GM06990 (cell line): ENCODE measurements at regions not wholly inside any gene's neighbourhood (a gene's known extent, or its start where the extent isn't known, plus 50 kb on each side); places are given as distances from the start of the nearest gene placed in this dataset.

ENCODE experiments used
- DNase-seq: peaks from one replicate; pipeline ENCODE4 v3.0.0-alpha.2; 2011; ENCODE audit not compliant: insufficient read length; ENCODE audit errors: extremely low read depth
- H3K27me3 ChIP-seq: replicated peaks from 2 replicates; pipeline ENCODE4 v1.6.0; 2011; ENCODE audit warnings: low read length; ENCODE audit not compliant: control insufficient read depth, insufficient read depth
- H3K36me3 ChIP-seq: 2 replicates; pipeline ENCODE4 v1.5.1; 2011; ENCODE audit warnings: low read length; ENCODE audit not compliant: control insufficient read depth, insufficient read depth
- H3K4me3 ChIP-seq: replicated peaks from 2 replicates; pipeline ENCODE4 v1.5.1; 2011; ENCODE audit warnings: low read depth, mild to moderate bottlenecking, control low read depth, low read length
- TF ChIP-seq, protein P1 (sequence below): IDR thresholded peaks from 2 replicates; pipeline ENCODE4 v1.5.1; 2011; ENCODE audit warnings: low read length, control low read depth, mild to moderate bottlenecking, inconsistent platforms; ENCODE audit not compliant: insufficient read depth, poor library complexity, severe bottlenecking

DNA sequence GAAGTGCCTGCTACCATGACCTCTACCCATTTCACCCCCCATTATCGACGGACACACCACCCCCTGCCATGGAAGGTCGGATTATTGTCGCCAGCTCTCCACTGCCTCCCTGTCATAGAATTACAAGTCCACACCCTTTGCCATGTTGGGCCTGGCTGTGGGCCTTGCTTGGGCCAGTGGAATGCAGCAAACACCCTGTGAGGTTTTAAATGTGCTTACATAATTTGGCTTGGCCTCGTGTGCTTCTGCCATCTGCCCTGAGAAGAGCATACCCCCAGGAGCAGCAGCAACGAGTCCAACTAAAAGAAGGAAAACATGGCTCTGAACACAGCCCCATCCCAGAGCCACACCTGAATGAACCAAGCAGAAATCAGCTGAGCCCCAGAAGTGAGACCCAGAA is 94.1 kb upstream of the PRDM11 start:
- TF ChIP-seq, protein P1, sequence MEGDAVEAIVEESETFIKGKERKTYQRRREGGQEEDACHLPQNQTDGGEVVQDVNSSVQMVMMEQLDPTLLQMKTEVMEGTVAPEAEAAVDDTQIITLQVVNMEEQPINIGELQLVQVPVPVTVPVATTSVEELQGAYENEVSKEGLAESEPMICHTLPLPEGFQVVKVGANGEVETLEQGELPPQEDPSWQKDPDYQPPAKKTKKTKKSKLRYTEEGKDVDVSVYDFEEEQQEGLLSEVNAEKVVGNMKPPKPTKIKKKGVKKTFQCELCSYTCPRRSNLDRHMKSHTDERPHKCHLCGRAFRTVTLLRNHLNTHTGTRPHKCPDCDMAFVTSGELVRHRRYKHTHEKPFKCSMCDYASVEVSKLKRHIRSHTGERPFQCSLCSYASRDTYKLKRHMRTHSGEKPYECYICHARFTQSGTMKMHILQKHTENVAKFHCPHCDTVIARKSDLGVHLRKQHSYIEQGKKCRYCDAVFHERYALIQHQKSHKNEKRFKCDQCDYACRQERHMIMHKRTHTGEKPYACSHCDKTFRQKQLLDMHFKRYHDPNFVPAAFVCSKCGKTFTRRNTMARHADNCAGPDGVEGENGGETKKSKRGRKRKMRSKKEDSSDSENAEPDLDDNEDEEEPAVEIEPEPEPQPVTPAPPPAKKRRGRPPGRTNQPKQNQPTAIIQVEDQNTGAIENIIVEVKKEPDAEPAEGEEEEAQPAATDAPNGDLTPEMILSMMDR = no peak
- no peaks in the 10 kb centered on the region; the same call in 1 of the 2 replicates for H3K27me3 ChIP-seq
- H3K4me3 ChIP-seq = no peak overlapping the region
- DNase-seq = no peak
- no peaks in the 10 kb centered on the region for H3K36me3 ChIP-seq

DNA sequence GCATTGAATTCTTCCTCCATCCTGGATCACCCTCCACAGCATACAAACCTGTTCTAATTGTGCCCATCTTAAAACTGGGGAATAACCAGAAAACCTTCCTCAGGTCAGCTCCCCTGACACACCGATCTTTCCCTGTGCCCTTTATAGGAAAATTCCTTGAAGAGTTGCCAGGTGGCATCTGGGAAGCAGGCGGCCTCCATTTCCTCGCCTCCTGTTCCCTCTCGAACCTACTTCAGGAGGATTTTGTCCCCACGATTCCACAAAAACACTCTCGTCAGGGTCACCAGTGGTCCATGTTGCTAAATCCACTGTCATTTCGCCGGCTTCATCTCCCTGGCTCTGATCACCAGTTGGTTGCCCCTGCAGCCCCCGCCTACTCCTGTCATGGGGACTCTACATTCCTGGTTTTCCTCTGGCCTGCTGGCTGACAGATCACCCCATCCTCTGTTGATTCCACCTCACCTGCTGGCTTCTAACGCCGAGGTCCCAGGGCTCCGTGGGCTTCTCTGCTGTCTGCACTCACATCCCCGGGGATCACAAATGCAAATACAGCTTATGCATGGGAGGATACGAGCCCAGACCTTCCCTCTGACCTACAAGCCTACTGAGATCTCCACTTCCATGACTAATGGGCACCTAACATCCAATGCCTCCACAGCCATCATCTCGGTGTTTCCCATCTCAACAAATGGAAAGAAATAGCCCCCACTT is 92.5 kb upstream of the PRDM11 start:
- no peak overlapping the region for H3K4me3 ChIP-seq
- H3K27me3 ChIP-seq = no peaks in the 10 kb centered on the region; the same call in 1 of the 2 replicates
- H3K36me3 ChIP-seq = no peaks in the 10 kb centered on the region
- DNase-seq = no peak
- TF ChIP-seq, protein P1 = no peak

DNA sequence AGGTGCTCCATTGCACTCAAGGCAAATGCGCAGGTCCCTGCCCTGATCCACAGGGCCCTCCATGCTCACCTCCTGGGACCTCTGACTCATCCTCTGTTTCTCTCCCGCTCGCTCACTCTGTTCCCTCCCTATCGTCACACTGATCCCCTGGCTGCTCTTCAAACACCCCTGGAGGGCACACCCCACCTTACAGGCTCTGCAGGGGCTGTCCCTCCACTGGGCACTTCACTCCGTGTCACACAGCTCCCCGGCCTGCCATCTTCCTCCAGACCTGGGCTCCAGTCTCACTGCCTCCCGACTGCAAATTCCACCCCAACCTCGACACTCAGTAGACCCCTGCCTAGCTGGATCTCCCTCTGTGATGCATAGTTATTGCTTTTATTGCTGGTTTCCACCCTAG is 91.5 kb upstream of the PRDM11 start:
- H3K4me3 ChIP-seq = no peak overlapping the region
- H3K27me3 ChIP-seq = no peaks in the 10 kb centered on the region; the same call in 1 of the 2 replicates
- TF ChIP-seq, protein P1 = no peak
- no peaks in the 10 kb centered on the region for H3K36me3 ChIP-seq
- DNase-seq = no peak

DNA sequence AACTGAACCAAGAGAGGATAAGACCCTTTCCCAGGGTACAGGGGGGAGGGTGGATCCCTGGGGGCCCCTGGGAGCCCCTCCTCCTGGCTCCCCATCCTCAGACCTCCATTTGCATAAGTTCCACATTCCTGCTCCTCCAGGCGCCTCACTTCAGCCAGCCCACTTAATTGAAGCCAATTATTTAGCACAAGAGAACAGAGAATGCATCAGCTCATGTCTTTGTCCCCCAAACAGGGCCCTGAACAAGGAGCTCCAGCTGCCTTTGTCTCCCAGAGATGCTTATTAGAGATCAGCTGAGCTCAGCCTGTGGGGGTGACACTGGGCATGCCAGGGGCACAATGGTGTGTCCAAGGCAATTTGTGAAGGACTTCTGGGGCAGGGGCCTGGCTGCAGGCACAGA is 89.9 kb upstream of the PRDM11 start:
- TF ChIP-seq, protein P1 = no peak
- no peaks in the 10 kb centered on the region; the same call in 1 of the 2 replicates for H3K27me3 ChIP-seq
- no peak overlapping the region for H3K4me3 ChIP-seq
- no peak for DNase-seq
- H3K36me3 ChIP-seq = no peaks in the 10 kb centered on the region

DNA sequence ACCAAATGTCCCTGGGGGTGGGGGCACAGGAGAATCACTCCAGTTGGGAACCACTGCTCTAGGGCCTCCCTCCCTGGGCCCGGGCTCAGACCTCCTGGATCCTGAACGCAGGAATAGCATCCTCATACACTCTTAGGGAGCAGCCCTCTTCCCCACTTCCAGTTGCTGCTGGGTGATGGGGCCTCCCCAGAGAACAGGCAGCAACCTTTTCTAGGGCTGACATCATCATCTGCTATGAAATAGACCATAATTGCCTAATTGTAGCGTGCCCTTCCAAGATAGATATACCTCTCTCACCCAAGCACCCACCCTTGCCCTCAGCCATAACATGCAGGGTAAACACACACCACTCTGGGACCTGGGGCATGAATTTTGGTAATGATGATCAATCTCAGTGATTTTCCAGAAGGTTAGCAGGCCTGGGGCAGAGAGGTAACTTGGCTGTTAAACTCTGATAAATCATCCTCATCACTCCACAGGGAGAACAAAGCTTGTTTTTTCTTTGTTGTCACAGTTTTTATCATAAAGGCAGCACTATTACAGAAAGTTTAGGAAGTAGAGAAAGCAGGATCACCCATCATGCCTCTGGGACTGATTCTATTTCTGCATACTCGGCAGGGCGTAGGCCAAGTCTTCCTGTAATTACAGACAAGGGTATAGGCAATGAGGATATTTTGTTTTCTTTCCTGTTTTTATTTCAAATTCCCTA is 88.3 kb upstream of the PRDM11 start:
- H3K36me3 ChIP-seq = no peaks in the 10 kb centered on the region
- no peak for DNase-seq
- H3K27me3 ChIP-seq = no peaks in the 10 kb centered on the region; the same call in 1 of the 2 replicates
- TF ChIP-seq, protein P1 = no peak
- no peak overlapping the region for H3K4me3 ChIP-seq
